Naive thymus-derived CD4-positive, alpha-beta T cell (primary cell): ENCODE measurements at regions not wholly inside any gene's neighbourhood (a gene's known extent, or its start where the extent isn't known, plus 50 kb on each side); places are given as distances from the start of the nearest gene placed in this dataset.

ENCODE experiments used
- ATAC-seq: fragments of 150-1000 bp; cut with Tn5 transposase; 2 replicates; pipeline ENCODE4 v1.10.0; 2021; ENCODE audit warnings: mild to moderate bottlenecking, moderate library complexity
- CTCF ChIA-PET: fragments of 350-600 bp; sonication (Branson Sonifier 250); formaldehyde crosslinking; loops from one replicate; lab custom pipeline; 2021; ENCODE audit warnings: antibody characterized with exemption; lab: Charles Lee
- POLR2A ChIA-PET: fragments of 350-600 bp; sonication (Branson Sonifier 250); formaldehyde crosslinking; loops from one replicate; lab custom pipeline; 2021; ENCODE audit warnings: antibody characterized with exemption, inconsistent platforms; lab: Charles Lee
- DNase-seq, 9 donors: peaks; one replicate each; pipeline versions ENCODE4 v3.0.0 to v3.0.0-alpha.2; 2020 to 2022; ENCODE audit warnings: mixed read lengths in 1 of 9
- H3K27ac ChIP-seq: one replicate; pipeline ENCODE4 v1.7.0; 2013; ENCODE audit warnings: mild to moderate bottlenecking, low read depth, low read length, moderate library complexity
- H3K27me3 ChIP-seq, 2 donors: one replicate each; pipeline ENCODE4 v1.7.0; 2013; ENCODE audit warnings: low read length in 2 of 2, mild to moderate bottlenecking in 2 of 2, moderate library complexity in 2 of 2; ENCODE audit not compliant: control insufficient read depth in 2 of 2, insufficient read depth in 2 of 2
- H3K36me3 ChIP-seq, 3 experiments: 1 replicate in 2 of 3; 2 replicates in 1 of 3; pipeline ENCODE4 v1.7.0; 2013; ENCODE audit warnings: low read length in 3 of 3, mild to moderate bottlenecking in 3 of 3, moderate library complexity in 1 of 3; ENCODE audit not compliant: insufficient read depth in 3 of 3, control insufficient read depth in 2 of 3
- H3K4me1 ChIP-seq, 2 donors: one replicate each; pipeline ENCODE4 v1.7.0; 2013; ENCODE audit warnings: low read length in 2 of 2, mild to moderate bottlenecking in 2 of 2, moderate library complexity in 1 of 2; ENCODE audit not compliant: control insufficient read depth in 2 of 2, insufficient read depth in 2 of 2
- H3K4me3 ChIP-seq: 2 replicates; pipeline ENCODE4 v1.7.0; 2013; ENCODE audit warnings: mild to moderate bottlenecking, low read length
- H3K9me3 ChIP-seq, 3 experiments: 1 replicate in 2 of 3; 2 replicates in 1 of 3; pipeline ENCODE4 v1.7.0; 2013; ENCODE audit warnings: low read length in 3 of 3; ENCODE audit not compliant: control insufficient read depth in 2 of 3
- H3K27ac Mint-ChIP-seq, 9 donors: one replicate each; pipeline ENCODE4 v1.8.0; 2020 to 2022; ENCODE audit warnings: mixed read lengths in 9 of 9, mild to moderate bottlenecking in 8 of 9, moderate library complexity in 5 of 9, inconsistent platforms in 2 of 9
- H3K27me3 Mint-ChIP-seq, 5 donors: one replicate each; pipeline ENCODE4 v1.8.0; 2021 to 2022; ENCODE audit warnings: mixed read lengths in 5 of 5, mild to moderate bottlenecking in 1 of 5
- H3K36me3 Mint-ChIP-seq, 5 donors: one replicate each; pipeline ENCODE4 v1.8.0; 2020 to 2022; ENCODE audit warnings: mixed read lengths in 5 of 5, mild to moderate bottlenecking in 3 of 5, inconsistent platforms in 1 of 5
- H3K4me1 Mint-ChIP-seq, 7 donors: one replicate each; pipeline ENCODE4 v1.8.0; 2020 to 2022; ENCODE audit warnings: mixed read lengths in 7 of 7, mild to moderate bottlenecking in 3 of 7, inconsistent platforms in 1 of 7
- H3K4me3 Mint-ChIP-seq, 10 donors: one replicate each; pipeline ENCODE4 v1.8.0; 2020 to 2022; ENCODE audit warnings: mild to moderate bottlenecking in 10 of 10, mixed read lengths in 10 of 10, moderate library complexity in 6 of 10, inconsistent platforms in 2 of 10
- H3K9me3 Mint-ChIP-seq, 11 donors: one replicate each; pipeline ENCODE4 v1.8.0; 2020 to 2022; ENCODE audit warnings: mixed read lengths in 11 of 11, mild to moderate bottlenecking in 4 of 11, inconsistent platforms in 1 of 11, moderate library complexity in 1 of 11
- intact Hi-C, 2 donors: fragments of 100-400 bp; cut with micrococcal nuclease; formaldehyde crosslinking; loops; one replicate each; pipeline ENCODE4 v1.15.1; 2023

DNA sequence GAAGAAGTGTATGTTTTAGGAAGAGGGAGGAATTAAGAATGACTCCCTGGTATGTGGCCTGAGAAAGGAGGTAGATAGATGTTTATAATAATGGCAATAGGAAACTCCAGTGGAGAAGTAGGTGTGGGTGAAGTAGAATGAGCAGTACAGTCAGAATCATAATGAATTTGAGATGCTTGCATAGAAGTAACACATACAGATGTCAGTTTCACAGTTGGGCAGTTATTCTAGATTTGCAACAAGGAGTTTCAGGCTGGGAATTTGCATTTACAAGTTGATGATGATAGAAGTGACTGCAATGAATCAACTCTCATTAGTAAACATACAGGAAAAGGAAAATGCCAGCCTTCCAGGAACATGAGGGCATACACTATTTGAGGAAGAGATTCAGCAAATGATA, 149.0 kb downstream of the SLITRK1 start:
- no peaks in the 10 kb centered on the region for H3K27me3 ChIP-seq
- H3K9me3 ChIP-seq = no peaks in the 10 kb centered on the region
- Mint-ChIP-seq H3K36me3 (no peaks in the 10 kb centered on the region), H3K4me1 (no peaks in the 10 kb centered on the region), H3K27me3 (no peaks in the 10 kb centered on the region), H3K4me3 (no peak overlapping the region), H3K27ac (no peak overlapping the region), H3K9me3 (peaks cover 0 to 5% (median 0%) of the 10 kb centered on the region in 11 donors)
- DNase-seq (no peak), ATAC-seq (no peak)
- no peak overlapping the region for H3K27ac ChIP-seq
- H3K36me3 ChIP-seq = no peaks in the 10 kb centered on the region
- H3K4me1 ChIP-seq = no peaks in the 10 kb centered on the region
- no peak overlapping the region for H3K4me3 ChIP-seq
- CTCF ChIA-PET = no interaction called here
- POLR2A ChIA-PET = no interaction called here
- intact Hi-C loops = no loop called here

DNA sequence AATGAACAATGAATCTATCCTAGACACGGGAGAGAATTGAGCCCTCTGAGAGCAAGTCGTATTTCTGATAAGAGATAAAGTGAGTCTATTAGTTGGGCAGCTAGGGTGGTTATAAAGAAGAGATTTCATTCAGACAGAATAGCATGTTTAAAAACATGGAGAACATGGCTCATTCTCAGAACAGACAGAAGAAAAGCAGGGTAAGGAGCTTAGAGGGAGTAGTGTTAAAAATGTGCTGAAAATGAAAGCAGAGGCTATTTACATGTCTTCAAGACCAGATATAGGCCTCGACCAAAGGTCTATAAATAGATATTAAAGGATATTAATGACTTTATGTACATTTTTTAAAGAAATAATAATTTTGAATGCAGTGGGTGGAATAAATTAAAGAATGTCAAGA, 149.5 kb downstream of the SLITRK1 start:
- intact Hi-C loops = no loop called here
- H3K4me1 Mint-ChIP-seq = no peaks in the 10 kb centered on the region
- peaks cover 0 to 5% (median 0%) of the 10 kb centered on the region in 11 donors for H3K9me3 Mint-ChIP-seq
- Histone ChIP-seq H3K4me1 (no peaks in the 10 kb centered on the region), H3K27me3 (no peaks in the 10 kb centered on the region), H3K27ac (no peak overlapping the region), H3K36me3 (no peaks in the 10 kb centered on the region), H3K9me3 (no peaks in the 10 kb centered on the region), H3K4me3 (no peak overlapping the region)
- H3K27ac Mint-ChIP-seq = no peak overlapping the region
- ATAC-seq (no peak), DNase-seq (no peak)
- H3K27me3 Mint-ChIP-seq = no peaks in the 10 kb centered on the region
- CTCF ChIA-PET = no interaction called here
- H3K4me3 Mint-ChIP-seq = no peak overlapping the region
- POLR2A ChIA-PET = no interaction called here
- no peaks in the 10 kb centered on the region for H3K36me3 Mint-ChIP-seq

DNA sequence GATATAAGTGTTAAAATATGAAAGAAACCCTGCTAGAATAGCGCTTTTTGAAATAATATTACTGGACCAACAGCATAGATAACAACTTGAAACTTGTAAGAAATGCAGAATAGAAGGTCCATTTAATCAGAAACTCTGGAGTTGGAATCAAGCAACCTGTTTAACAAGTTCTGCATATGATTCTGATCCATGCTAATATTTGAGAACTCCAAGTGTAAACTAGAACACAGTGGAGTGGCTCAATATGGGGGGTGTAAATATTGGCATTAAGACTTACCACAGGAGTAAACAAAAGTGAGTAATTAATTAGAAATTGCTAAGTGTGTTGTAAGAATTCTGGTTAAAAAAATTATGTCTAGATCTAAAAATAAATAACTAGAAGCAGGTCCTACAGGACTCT, 151.2 kb downstream of the SLITRK1 start:
- Histone ChIP-seq H3K9me3 (no peaks in the 10 kb centered on the region), H3K36me3 (no peaks in the 10 kb centered on the region), H3K4me3 (no peak overlapping the region), H3K27me3 (no peaks in the 10 kb centered on the region), H3K4me1 (no peaks in the 10 kb centered on the region), H3K27ac (no peak overlapping the region)
- Mint-ChIP-seq H3K27me3 (no peaks in the 10 kb centered on the region), H3K27ac (no peak overlapping the region), H3K36me3 (no peaks in the 10 kb centered on the region), H3K9me3 (peaks cover 0 to 5% (median 0%) of the 10 kb centered on the region in 11 donors), H3K4me1 (no peaks in the 10 kb centered on the region), H3K4me3 (no peak overlapping the region)
- CTCF ChIA-PET = no interaction called here
- POLR2A ChIA-PET = no interaction called here
- ATAC-seq (no peak), DNase-seq (no peak)
- intact Hi-C loops = no loop called here

DNA sequence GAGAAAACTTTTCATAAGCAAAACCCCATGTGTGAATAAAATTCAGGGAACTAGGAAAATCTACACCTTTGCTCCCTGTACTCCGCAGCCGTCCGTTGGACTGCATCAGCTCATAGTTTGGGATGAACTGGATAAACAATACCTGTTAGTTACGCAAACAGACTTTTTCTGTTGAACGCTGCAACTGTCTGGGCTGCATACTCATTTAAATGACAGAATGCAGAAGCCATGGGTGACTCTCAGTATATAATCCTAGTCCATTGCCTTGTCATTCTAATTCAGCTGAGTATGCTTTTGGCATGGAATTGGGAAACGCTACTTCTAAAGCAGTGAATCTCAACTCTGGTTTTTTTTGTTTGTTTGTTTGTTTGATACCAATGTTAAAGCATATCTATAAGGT, 151.6 kb downstream of the SLITRK1 start:
- H3K27ac Mint-ChIP-seq = no peak overlapping the region
- H3K27me3 Mint-ChIP-seq = no peaks in the 10 kb centered on the region
- H3K36me3 Mint-ChIP-seq = no peaks in the 10 kb centered on the region
- H3K27ac ChIP-seq = no peak overlapping the region
- DNase-seq (no peak), ATAC-seq (no peak)
- H3K4me1 Mint-ChIP-seq = no peaks in the 10 kb centered on the region
- H3K4me1 ChIP-seq = no peaks in the 10 kb centered on the region
- peaks cover 0 to 5% (median 0%) of the 10 kb centered on the region in 11 donors for H3K9me3 Mint-ChIP-seq
- intact Hi-C loops = no loop called here
- H3K4me3 ChIP-seq = no peak overlapping the region
- H3K27me3 ChIP-seq = no peaks in the 10 kb centered on the region
- ChIA-PET POLR2A (no interaction called here), CTCF (no interaction called here)
- no peaks in the 10 kb centered on the region for H3K36me3 ChIP-seq
- no peaks in the 10 kb centered on the region for H3K9me3 ChIP-seq
- H3K4me3 Mint-ChIP-seq = no peak overlapping the region

DNA sequence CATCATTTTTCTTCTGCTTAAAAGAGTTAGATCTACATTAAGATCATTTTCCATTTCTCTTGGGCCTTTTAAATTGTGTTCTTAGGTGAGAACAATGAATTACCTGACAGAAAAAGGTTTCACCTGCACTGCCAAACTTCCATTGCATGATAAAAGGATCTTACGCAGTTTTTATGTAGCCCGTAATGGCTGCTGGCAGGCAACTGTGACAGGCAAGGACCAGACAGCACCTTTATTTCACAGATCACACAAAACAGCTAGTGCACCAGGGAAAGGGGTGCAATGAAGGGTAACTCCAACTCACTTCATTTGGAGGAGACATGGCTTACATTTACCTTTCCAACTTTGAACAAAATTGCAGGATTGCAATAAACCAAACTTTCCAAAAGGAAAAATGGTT, 159.8 kb downstream of the SLITRK1 start:
- Histone ChIP-seq H3K36me3 (no peaks in the 10 kb centered on the region), H3K4me1 (no peaks in the 10 kb centered on the region), H3K9me3 (no peaks in the 10 kb centered on the region), H3K27ac (no peak overlapping the region), H3K27me3 (no peaks in the 10 kb centered on the region), H3K4me3 (no peak overlapping the region)
- Mint-ChIP-seq H3K27ac (no peak overlapping the region), H3K27me3 (no peaks in the 10 kb centered on the region), H3K4me3 (no peak overlapping the region), H3K4me1 (no peaks in the 10 kb centered on the region), H3K36me3 (no peaks in the 10 kb centered on the region), H3K9me3 (peaks cover 0 to 14% (median 2%) of the 10 kb centered on the region in 11 donors)
- no peak for ATAC-seq
- ChIA-PET POLR2A (no interaction called here), CTCF (no interaction called here)
- no peak for DNase-seq
- intact Hi-C loops = no loop called here

DNA sequence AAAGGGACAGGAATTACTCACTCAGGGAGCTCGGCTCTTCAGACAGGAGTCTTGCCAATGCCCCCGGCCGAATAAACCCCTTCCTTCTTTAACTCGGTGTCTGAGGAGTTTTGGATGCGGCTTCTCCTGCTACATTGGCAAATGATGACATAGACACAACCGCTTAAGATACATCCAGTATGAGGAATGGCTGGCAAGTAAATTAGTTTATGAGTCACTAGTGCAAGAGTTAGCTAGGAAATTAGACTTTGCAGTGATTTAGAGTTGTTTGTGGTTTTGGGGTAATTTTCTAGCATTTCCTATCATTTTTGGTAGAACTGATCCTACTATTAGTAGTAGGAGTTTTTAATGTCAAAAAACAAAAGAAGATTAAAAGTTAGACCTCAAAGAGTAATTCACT, 166.2 kb downstream of the SLITRK1 start:
- Mint-ChIP-seq H3K9me3 (peaks cover 0 to 13% (median 4%) of the 10 kb centered on the region in 11 donors), H3K4me1 (no peaks in the 10 kb centered on the region), H3K27ac (no peak overlapping the region), H3K27me3 (no peaks in the 10 kb centered on the region), H3K4me3 (no peak overlapping the region), H3K36me3 (no peaks in the 10 kb centered on the region)
- ChIA-PET CTCF (interaction anchor here (0.6 kb wide), 1 partner anchor 1647 kb away, joined by 3 read pairs; no protein-coding TSS in a partner anchor), POLR2A (no interaction called here)
- Histone ChIP-seq H3K27me3 (no peaks in the 10 kb centered on the region), H3K9me3 (no peaks in the 10 kb centered on the region), H3K4me1 (no peaks in the 10 kb centered on the region), H3K27ac (no peak overlapping the region), H3K4me3 (no peak overlapping the region), H3K36me3 (no peaks in the 10 kb centered on the region)
- intact Hi-C loops = no loop called here
- DNase-seq (no peak), ATAC-seq (no peak)

DNA sequence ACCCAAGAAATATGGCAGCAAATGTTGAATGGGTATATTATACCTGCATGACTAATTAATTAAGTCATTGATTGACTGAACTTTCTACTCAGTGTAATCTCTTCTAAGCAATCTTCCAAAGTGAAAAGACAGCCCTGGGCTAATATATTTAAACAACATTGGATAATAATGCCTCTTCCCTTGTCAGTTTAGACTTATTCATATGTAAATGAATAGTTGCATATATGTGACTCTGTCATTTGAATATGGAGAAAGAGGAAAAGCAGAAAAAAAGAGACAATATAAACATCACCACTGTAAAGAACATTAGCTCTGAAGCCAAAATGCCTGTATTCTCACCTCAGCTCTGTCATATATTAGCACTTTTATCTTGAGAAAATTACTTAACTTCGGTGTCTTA, 168.0 kb downstream of the SLITRK1 start:
- no peaks in the 10 kb centered on the region for H3K27me3 Mint-ChIP-seq
- ChIA-PET POLR2A (no interaction called here), CTCF (no interaction called here)
- no peaks in the 10 kb centered on the region for H3K4me1 ChIP-seq
- no peaks in the 10 kb centered on the region for H3K4me1 Mint-ChIP-seq
- no peak overlapping the region for H3K27ac Mint-ChIP-seq
- ATAC-seq = no peak
- H3K27me3 ChIP-seq = no peaks in the 10 kb centered on the region
- no peaks in the 10 kb centered on the region for H3K9me3 ChIP-seq
- peaks cover 0 to 12% (median 4%) of the 10 kb centered on the region in 11 donors for H3K9me3 Mint-ChIP-seq
- intact Hi-C loops = no loop called here
- no peak for DNase-seq
- H3K36me3 Mint-ChIP-seq = no peaks in the 10 kb centered on the region
- no peaks in the 10 kb centered on the region for H3K36me3 ChIP-seq
- no peak overlapping the region for H3K27ac ChIP-seq
- no peak overlapping the region for H3K4me3 ChIP-seq
- H3K4me3 Mint-ChIP-seq = no peak overlapping the region
